ENCODE measurements at regions not wholly inside any gene's neighbourhood (a gene's known extent, or its start where the extent isn't known, plus 50 kb on each side); places are given as distances from the start of the nearest gene placed in this dataset.

GRCh38 chr10:22805304-22805703 lies 90.9 kb upstream of the PIP4K2A start:
- POLR2A ChIA-PET, result no interaction called here
- H3K27ac Mint-ChIP-seq, result no peak overlapping the region
- H3K4me3 Mint-ChIP-seq, result no peak overlapping the region
- no peak for ATAC-seq
- peaks cover 41% of the 10 kb centered on the region for H3K27me3 Mint-ChIP-seq (ENCODE audit: low read depth)
- peaks cover 6% of the 10 kb centered on the region for H3K9me3 Mint-ChIP-seq
- H3K36me3 Mint-ChIP-seq, result peaks cover 5% of the 10 kb centered on the region
- peaks cover 4% of the 10 kb centered on the region; the same call in 1 of the 2 replicates for H3K4me1 Mint-ChIP-seq
- DNase-seq (ENCODE audit: low spot score), result no peak
- CTCF ChIA-PET, result no interaction called here
- TF ChIP-seq CREM (CRISPR knock-in tag; IDR thresholded peaks at IDR 0.05) (no peak), NR3C1 (CRISPR knock-in tag; conservative IDR thresholded peaks at IDR 0.05; ENCODE audit: low read depth) (no peak), MAX (CRISPR knock-in tag; IDR thresholded peaks at IDR 0.05) (no peak), RELA (CRISPR knock-in tag; IDR thresholded peaks at IDR 0.05; ENCODE audit: borderline replicate concordance) (no peak), E2F5 (CRISPR knock-in tag; IDR thresholded peaks at IDR 0.05) (no peak)

DNA sequence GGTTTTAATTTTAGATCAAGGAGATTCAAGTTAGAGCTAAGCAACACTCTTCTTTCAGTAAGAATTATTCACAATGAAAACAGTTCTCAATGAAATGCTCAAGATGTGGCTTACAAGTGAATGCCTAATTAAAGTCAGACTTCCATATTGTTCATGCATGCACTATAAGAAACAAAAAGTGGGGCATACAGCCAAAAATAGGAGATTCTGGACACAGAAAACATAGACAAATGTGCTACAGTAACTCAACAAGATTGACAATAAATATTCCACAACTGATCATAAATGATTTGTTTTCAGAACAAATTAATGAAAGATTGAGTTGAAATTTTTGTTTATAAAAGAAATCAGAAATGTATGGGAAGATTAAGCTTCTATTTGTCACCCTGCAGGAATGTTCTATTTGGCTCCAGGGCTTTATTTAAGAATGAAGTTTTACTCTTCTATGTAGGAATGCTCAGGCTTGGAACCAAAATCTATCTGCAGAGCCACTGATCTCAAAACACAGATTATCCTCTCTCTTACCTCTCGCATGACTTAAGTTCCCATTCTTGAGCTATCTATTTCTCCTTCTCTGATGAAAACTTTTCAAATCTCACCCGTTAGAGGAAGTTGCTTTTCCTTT lies 89.0 kb upstream of the PIP4K2A start:
- Mint-ChIP-seq H3K27ac (no peak overlapping the region), H3K36me3 (no peaks in the 10 kb centered on the region), H3K4me1 (peaks cover 4% of the 10 kb centered on the region; the same call in 1 of the 2 replicates), H3K4me3 (no peak overlapping the region), H3K9me3 (no peaks in the 10 kb centered on the region; the same call in 1 of the 2 replicates), H3K27me3 (ENCODE audit: low read depth) (peaks cover 28% of the 10 kb centered on the region)
- ChIA-PET POLR2A (no interaction called here), CTCF (no interaction called here)
- TF ChIP-seq NFYB (CRISPR knock-in tag; conservative IDR thresholded peaks at IDR 0.05; ENCODE audit: low read depth), result no peak
- TF ChIP-seq ATF1 (CRISPR knock-in tag; IDR thresholded peaks at IDR 0.05), result no peak
- no peak for TF ChIP-seq KAT7 (CRISPR knock-in tag; IDR thresholded peaks at IDR 0.05; ENCODE audit: borderline replicate concordance)
- TF ChIP-seq NR1H2 (CRISPR knock-in tag; IDR thresholded peaks at IDR 0.05), result no peak
- DNase-seq (ENCODE audit: low spot score) (no peak), ATAC-seq (no peak)

DNA sequence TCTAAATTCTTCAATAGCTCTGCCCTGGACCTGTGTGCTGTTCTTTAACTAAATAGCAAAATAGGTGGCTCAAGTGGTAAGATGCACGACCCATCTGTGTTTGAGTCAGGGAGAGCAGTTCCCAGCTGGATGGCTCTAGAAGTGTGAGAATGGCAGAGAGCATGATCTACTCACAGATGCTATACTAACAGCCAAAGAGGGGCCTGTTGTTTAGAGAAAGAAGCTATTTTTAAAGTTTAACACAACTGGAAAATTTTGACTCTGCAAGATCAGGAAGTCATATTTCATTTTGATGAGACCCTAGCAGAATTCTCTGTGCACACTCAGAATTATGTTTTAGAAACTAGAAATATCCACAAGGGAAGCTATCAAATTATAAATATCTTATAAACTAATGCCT lies 87.4 kb upstream of the PIP4K2A start:
- ChIA-PET POLR2A (interaction anchor here (0.7 kb wide), 1 partner anchor 11 kb away, joined by 5 read pairs; no protein-coding TSS in a partner anchor), CTCF (no interaction called here)
- H3K27ac Mint-ChIP-seq, result no peak overlapping the region
- peaks cover 17% of the 10 kb centered on the region for H3K27me3 Mint-ChIP-seq (ENCODE audit: low read depth)
- peaks cover 4% of the 10 kb centered on the region; the same call in 1 of the 2 replicates for H3K4me1 Mint-ChIP-seq
- no peaks in the 10 kb centered on the region for H3K36me3 Mint-ChIP-seq
- no peak for ATAC-seq
- H3K4me3 Mint-ChIP-seq, result no peak overlapping the region
- no peaks in the 10 kb centered on the region; the same call in 1 of the 2 replicates for H3K9me3 Mint-ChIP-seq
- no peak for DNase-seq (ENCODE audit: low spot score)
- no peak for TF ChIP-seq TEAD4 (CRISPR knock-in tag; IDR thresholded peaks at IDR 0.05)
- no peak for TF ChIP-seq TP53 (CRISPR knock-in tag; IDR thresholded peaks at IDR 0.05)
- TF ChIP-seq ZNF512 (CRISPR knock-in tag; IDR thresholded peaks at IDR 0.05; ENCODE audit: borderline replicate concordance), result no peak
- TF ChIP-seq PREB (CRISPR knock-in tag; IDR thresholded peaks at IDR 0.05; ENCODE audit: borderline replicate concordance), result no peak
- TF ChIP-seq ZNF416 (CRISPR knock-in tag; IDR thresholded peaks at IDR 0.05), result no peak
- no peak for TF ChIP-seq OVOL2 (CRISPR knock-in tag; IDR thresholded peaks at IDR 0.05; ENCODE audit: borderline replicate concordance)
- TF ChIP-seq SMAD4 (CRISPR knock-in tag; IDR thresholded peaks at IDR 0.05), result no peak
- no peak for TF ChIP-seq SOX15 (CRISPR knock-in tag; IDR thresholded peaks at IDR 0.05)
- TF ChIP-seq CBFB (CRISPR knock-in tag; IDR thresholded peaks at IDR 0.05; ENCODE audit: low read depth), result no peak
- TF ChIP-seq, protein P1, sequence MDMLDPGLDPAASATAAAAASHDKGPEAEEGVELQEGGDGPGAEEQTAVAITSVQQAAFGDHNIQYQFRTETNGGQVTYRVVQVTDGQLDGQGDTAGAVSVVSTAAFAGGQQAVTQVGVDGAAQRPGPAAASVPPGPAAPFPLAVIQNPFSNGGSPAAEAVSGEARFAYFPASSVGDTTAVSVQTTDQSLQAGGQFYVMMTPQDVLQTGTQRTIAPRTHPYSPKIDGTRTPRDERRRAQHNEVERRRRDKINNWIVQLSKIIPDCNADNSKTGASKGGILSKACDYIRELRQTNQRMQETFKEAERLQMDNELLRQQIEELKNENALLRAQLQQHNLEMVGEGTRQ (CRISPR knock-in tag; IDR thresholded peaks at IDR 0.05), result no peak
- no peak for TF ChIP-seq MYBL2 (CRISPR knock-in tag; IDR thresholded peaks at IDR 0.05)
- no peak for TF ChIP-seq SP1 (CRISPR knock-in tag; conservative IDR thresholded peaks at IDR 0.05)
- no peak for TF ChIP-seq ZBTB43 (CRISPR knock-in tag; IDR thresholded peaks at IDR 0.05)
- TF ChIP-seq, protein P2, sequence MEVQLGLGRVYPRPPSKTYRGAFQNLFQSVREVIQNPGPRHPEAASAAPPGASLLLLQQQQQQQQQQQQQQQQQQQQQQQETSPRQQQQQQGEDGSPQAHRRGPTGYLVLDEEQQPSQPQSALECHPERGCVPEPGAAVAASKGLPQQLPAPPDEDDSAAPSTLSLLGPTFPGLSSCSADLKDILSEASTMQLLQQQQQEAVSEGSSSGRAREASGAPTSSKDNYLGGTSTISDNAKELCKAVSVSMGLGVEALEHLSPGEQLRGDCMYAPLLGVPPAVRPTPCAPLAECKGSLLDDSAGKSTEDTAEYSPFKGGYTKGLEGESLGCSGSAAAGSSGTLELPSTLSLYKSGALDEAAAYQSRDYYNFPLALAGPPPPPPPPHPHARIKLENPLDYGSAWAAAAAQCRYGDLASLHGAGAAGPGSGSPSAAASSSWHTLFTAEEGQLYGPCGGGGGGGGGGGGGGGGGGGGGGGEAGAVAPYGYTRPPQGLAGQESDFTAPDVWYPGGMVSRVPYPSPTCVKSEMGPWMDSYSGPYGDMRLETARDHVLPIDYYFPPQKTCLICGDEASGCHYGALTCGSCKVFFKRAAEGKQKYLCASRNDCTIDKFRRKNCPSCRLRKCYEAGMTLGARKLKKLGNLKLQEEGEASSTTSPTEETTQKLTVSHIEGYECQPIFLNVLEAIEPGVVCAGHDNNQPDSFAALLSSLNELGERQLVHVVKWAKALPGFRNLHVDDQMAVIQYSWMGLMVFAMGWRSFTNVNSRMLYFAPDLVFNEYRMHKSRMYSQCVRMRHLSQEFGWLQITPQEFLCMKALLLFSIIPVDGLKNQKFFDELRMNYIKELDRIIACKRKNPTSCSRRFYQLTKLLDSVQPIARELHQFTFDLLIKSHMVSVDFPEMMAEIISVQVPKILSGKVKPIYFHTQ (CRISPR knock-in tag; IDR thresholded peaks at IDR 0.05), result no peak
